ENCODE measurements at regions not wholly inside any gene's neighbourhood (a gene's known extent, or its start where the extent isn't known, plus 50 kb on each side); places are given as distances from the start of the nearest gene placed in this dataset.
"Not testable (repeated sequence)": the region's sequence is repeated elsewhere in the genome, so short reads cannot be mapped to it uniquely, and the experiment has no call there.

GRCh38 chr18:47669815-47670214, 260.6 kb downstream of the SMAD2 start:
- DNase-seq = no peak

- DNase-seq = no peak
Observed at GRCh38 chr18:47658498-47658897, 272.0 kb downstream of the SMAD2 start.

GRCh38 chr18:47654988-47655387, 275.5 kb downstream of the SMAD2 start:
- no peak for DNase-seq

- DNase-seq = no peak
Observed at GRCh38 chr18:47644896-47645295, 285.6 kb downstream of the SMAD2 start.

GRCh38 chr18:47637551-47637950, 292.9 kb downstream of the SMAD2 start:
- DNase-seq = not testable (repeated sequence)

- DNase-seq = no peak
Observed at GRCh38 chr18:47635416-47635815, 295.0 kb downstream of the SMAD2 start.

- DNase-seq = no peak
Observed at GRCh38 chr18:47632970-47633635, 297.4 kb downstream of the SMAD2 start.

- no peak for DNase-seq
Observed at GRCh38 chr18:47628893-47629292, 301.6 kb downstream of the SMAD2 start.

- no peak for DNase-seq
Observed at GRCh38 chr18:47628240-47628781, 302.1 kb downstream of the SMAD2 start.

GRCh38 chr18:47627030-47627429, 303.4 kb downstream of the SMAD2 start:
- no peak for DNase-seq

GRCh38 chr18:47619771-47620448, 310.5 kb downstream of the SMAD2 start:
- DNase-seq = no peak

GRCh38 chr18:47618758-47619157, 311.7 kb downstream of the SMAD2 start:
- DNase-seq = no peak

GRCh38 chr18:47615043-47615442, 315.4 kb downstream of the SMAD2 start:
- no peak for DNase-seq

GRCh38 chr18:47613929-47614328, 316.5 kb downstream of the SMAD2 start:
- DNase-seq = no peak

GRCh38 chr18:47611649-47612048, 318.8 kb downstream of the SMAD2 start:
- DNase-seq = peak in 1 of 2 experiments; percentile 3

GRCh38 chr18:47606526-47606925, 323.9 kb downstream of the SMAD2 start:
- DNase-seq = no peak

GRCh38 chr18:47605093-47605492, 325.4 kb downstream of the SMAD2 start:
- no peak for DNase-seq

- DNase-seq = no peak
Observed at GRCh38 chr18:47604021-47604420, 326.4 kb downstream of the SMAD2 start.

GRCh38 chr18:47603158-47603557, 327.3 kb downstream of the SMAD2 start:
- no peak for DNase-seq

- no peak for DNase-seq
Observed at GRCh38 chr18:47602273-47602897, 328.1 kb downstream of the SMAD2 start.

GRCh38 chr18:47601581-47602272, 328.7 kb downstream of the SMAD2 start:
- DNase-seq = no peak

GRCh38 chr18:47595831-47596501, 334.5 kb downstream of the SMAD2 start:
- DNase-seq = no peak

- DNase-seq = peak; percentile 70 to 85
Observed at GRCh38 chr18:47594621-47595086, 335.8 kb downstream of the SMAD2 start.

All from NCI-H2081 (cell line).